ENCODE measurements at regions not wholly inside any gene's neighbourhood (a gene's known extent, or its start where the extent isn't known, plus 50 kb on each side); places are given as distances from the start of the nearest gene placed in this dataset.

DNA sequence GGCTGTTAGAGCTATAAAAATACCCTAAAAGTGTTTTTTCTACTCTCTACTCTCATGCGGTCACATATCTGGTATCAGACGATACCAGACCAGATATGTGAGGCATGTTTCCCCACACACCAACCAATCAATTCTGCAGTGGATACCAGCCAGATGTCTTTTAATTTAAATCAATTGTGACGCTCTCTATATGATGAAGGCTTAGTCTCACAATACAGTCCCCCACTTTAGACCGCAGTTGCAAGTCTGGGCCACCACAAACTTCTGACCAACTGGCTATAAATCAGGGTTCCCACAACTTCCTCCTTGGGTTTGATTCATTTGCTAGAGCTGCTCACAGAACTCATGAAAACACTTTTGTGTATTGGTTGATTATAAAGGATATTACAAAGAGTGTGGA, 586.1 kb upstream of the ZP4 start:
- TF ChIP-seq, protein P1, sequence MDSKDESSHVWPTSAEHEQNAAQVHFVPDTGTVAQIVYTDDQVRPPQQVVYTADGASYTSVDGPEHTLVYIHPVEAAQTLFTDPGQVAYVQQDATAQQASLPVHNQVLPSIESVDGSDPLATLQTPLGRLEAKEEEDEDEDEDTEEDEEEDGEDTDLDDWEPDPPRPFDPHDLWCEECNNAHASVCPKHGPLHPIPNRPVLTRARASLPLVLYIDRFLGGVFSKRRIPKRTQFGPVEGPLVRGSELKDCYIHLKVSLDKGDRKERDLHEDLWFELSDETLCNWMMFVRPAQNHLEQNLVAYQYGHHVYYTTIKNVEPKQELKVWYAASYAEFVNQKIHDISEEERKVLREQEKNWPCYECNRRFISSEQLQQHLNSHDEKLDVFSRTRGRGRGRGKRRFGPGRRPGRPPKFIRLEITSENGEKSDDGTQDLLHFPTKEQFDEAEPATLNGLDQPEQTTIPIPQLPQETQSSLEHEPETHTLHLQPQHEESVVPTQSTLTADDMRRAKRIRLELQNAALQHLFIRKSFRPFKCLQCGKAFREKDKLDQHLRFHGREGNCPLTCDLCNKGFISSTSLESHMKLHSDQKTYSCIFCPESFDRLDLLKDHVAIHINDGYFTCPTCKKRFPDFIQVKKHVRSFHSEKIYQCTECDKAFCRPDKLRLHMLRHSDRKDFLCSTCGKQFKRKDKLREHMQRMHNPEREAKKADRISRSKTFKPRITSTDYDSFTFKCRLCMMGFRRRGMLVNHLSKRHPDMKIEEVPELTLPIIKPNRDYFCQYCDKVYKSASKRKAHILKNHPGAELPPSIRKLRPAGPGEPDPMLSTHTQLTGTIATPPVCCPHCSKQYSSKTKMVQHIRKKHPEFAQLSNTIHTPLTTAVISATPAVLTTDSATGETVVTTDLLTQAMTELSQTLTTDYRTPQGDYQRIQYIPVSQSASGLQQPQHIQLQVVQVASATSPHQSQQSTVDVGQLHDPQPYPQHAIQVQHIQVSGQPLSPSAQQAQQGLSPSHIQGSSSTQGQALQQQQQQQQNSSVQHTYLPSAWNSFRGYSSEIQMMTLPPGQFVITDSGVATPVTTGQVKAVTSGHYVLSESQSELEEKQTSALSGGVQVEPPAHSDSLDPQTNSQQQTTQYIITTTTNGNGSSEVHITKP (tag by site-specific recombination; IDR thresholded peaks at IDR 0.05), result no peak
- TF ChIP-seq, protein P2, sequence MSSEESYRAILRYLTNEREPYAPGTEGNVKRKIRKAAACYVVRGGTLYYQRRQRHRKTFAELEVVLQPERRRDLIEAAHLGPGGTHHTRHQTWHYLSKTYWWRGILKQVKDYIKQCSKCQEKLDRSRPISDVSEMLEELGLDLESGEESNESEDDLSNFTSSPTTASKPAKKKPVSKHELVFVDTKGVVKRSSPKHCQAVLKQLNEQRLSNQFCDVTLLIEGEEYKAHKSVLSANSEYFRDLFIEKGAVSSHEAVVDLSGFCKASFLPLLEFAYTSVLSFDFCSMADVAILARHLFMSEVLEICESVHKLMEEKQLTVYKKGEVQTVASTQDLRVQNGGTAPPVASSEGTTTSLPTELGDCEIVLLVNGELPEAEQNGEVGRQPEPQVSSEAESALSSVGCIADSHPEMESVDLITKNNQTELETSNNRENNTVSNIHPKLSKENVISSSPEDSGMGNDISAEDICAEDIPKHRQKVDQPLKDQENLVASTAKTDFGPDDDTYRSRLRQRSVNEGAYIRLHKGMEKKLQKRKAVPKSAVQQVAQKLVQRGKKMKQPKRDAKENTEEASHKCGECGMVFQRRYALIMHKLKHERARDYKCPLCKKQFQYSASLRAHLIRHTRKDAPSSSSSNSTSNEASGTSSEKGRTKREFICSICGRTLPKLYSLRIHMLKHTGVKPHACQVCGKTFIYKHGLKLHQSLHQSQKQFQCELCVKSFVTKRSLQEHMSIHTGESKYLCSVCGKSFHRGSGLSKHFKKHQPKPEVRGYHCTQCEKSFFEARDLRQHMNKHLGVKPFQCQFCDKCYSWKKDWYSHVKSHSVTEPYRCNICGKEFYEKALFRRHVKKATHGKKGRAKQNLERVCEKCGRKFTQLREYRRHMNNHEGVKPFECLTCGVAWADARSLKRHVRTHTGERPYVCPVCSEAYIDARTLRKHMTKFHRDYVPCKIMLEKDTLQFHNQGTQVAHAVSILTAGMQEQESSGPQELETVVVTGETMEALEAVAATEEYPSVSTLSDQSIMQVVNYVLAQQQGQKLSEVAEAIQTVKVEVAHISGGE (tag by site-specific recombination; conservative IDR thresholded peaks at IDR 0.05; ENCODE audit: low read depth), result no peak
- TF ChIP-seq ZNF560 (tag by site-specific recombination; IDR thresholded peaks at IDR 0.05; ENCODE audit: borderline replicate concordance), result no peak
- TF ChIP-seq ZNF24 (tag by site-specific recombination; IDR thresholded peaks at IDR 0.05), result no peak
- TF ChIP-seq, protein P3, sequence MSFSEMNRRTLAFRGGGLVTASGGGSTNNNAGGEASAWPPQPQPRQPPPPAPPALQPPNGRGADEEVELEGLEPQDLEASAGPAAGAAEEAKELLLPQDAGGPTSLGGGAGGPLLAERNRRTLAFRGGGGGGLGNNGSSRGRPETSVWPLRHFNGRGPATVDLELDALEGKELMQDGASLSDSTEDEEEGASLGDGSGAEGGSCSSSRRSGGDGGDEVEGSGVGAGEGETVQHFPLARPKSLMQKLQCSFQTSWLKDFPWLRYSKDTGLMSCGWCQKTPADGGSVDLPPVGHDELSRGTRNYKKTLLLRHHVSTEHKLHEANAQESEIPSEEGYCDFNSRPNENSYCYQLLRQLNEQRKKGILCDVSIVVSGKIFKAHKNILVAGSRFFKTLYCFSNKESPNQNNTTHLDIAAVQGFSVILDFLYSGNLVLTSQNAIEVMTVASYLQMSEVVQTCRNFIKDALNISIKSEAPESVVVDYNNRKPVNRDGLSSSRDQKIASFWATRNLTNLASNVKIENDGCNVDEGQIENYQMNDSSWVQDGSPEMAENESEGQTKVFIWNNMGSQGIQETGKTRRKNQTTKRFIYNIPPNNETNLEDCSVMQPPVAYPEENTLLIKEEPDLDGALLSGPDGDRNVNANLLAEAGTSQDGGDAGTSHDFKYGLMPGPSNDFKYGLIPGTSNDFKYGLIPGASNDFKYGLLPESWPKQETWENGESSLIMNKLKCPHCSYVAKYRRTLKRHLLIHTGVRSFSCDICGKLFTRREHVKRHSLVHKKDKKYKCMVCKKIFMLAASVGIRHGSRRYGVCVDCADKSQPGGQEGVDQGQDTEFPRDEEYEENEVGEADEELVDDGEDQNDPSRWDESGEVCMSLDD (tag by site-specific recombination; IDR thresholded peaks at IDR 0.05), result no peak
